Fibroblast of skin of right quadriceps (primary cell): ENCODE measurements at regions not wholly inside any gene's neighbourhood (a gene's known extent, or its start where the extent isn't known, plus 50 kb on each side); places are given as distances from the start of the nearest gene placed in this dataset.
"Not testable (repeated sequence)": the region's sequence is repeated elsewhere in the genome, so short reads cannot be mapped to it uniquely, and the experiment has no call there.

Source experiments
- DNase-seq: peaks from one replicate; pipeline ENCODE4 v3.0.0-alpha.2; 2013

- no peak for DNase-seq
Observed at GRCh38 chr2:13768274-13768673, 864.2 kb upstream of the LRATD1 start.

DNA sequence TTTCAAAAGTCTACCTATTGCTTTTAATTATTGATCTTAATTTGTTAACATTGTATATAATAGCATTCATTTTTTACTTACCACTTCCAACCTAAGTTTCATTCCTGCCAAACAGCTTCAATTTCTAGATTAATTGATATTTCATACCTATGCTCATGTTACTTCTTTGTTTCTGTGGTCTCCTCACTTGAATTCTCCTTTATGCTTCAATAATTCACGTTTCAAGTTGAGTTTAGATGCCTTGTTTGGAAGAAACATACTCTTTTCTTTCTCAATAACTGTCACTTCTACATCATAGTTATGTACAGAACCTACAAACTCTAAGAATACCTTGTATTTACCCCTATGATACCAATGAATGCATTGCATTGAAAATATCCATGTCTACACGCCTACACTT is 862.2 kb upstream of the LRATD1 start:
- DNase-seq, result no peak

DNA sequence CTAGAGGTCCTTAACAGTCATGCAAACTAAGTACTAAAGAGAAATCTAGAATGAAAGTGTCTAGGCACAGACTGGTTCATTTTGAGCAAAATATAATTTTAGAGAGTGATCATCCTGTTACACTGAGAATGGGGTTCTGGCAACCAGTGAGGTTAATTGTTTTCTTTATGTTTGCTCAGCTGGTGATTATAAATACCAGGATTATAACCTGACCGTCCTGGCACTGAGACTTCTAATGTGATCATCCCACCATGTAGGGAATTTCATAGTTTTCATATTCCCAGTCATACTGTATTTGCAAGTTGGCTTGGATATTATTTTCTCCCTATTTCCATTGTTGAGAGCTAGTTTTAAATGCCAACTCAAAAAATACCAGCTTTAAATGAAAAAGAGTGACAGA is 852.5 kb upstream of the LRATD1 start:
- DNase-seq, result no peak

- DNase-seq, result no peak
Observed at GRCh38 chr2:13791019-13791547, 841.4 kb upstream of the LRATD1 start.

DNA sequence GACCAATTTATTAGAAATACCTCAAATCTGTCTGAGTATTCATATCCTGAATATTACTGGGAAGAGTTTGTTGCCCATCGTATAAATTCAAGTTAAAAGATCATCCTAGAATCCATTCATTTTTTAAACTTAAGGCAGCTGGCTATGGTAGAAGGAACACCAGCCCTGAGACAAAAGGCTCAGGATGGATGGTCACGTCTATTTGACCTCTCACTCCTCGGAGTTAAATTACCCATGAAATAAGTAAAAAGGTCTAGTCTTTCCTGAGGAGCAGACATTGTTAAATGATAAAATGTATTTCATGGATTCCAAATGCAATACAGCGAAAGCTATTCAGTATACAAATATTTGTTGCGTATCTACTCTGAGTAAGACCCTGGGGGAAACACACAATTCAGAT is 826.0 kb upstream of the LRATD1 start:
- no peak for DNase-seq

GRCh38 chr2:13813236-13813635 is 819.3 kb upstream of the LRATD1 start:
- peak; percentile 2 for DNase-seq

- DNase-seq, result no peak
Observed at GRCh38 chr2:13818002-13818401, 814.5 kb upstream of the LRATD1 start.

DNA sequence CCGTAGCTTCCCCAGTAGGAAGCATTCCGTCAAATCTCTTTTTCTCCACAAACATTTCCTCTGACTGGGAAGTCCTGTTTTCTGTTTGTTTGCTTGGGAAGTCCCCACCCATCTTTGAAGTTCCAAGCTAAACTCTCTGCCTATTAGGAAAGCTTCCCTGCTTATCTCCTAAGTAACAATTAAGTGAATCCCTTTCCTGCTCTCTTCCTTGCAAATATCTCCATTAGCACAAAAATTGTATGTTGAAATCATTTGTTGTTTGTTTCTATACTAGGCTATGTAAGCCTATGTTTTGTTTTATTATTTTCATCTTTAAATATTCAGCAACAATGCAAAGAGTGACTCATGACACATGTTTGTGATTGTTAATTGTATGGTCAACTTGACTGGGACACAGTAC is 812.6 kb upstream of the LRATD1 start:
- DNase-seq, result peak; percentile 2

DNA sequence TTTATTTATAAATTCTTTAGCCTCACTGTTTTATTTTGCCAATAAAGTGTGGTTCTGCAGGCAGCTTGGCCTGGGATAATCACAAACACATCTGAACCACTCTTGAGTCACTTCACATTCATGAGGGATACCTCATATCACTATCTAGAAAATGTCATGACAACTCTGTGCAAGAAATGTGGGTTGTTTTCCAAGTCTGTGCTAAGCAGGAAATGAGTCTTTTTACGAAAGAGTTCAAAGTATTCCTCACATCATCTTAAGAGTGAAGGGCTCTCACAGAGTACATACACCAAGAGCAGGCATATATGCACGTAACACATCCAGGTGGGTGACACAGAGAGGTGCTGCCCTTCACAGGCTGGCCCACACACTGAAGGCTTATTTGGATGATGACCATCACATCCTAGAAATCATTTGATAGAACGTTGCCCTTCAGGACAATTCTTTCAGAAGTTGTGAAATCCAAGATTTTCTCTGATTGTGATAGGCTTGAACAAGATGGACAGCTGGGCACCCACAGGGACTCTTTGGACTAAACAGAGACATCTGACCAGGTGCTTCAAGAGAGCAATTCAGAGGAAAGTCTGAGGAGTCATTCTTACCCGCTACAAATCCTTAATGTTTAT is 811.1 kb upstream of the LRATD1 start:
- peak; percentile 91 for DNase-seq

GRCh38 chr2:13822365-13822764 is 810.2 kb upstream of the LRATD1 start:
- no peak for DNase-seq

GRCh38 chr2:13826314-13826853 is 806.1 kb upstream of the LRATD1 start:
- DNase-seq, result no peak

- DNase-seq, result peak; percentile 4
Observed at GRCh38 chr2:13858626-13859025, 773.9 kb upstream of the LRATD1 start.

- DNase-seq, result not testable (repeated sequence)
Observed at GRCh38 chr2:13868275-13868674, 764.2 kb upstream of the LRATD1 start.

GRCh38 chr2:13876491-13877037 is 756.0 kb upstream of the LRATD1 start:
- DNase-seq, result no peak

GRCh38 chr2:13877571-13877970 is 754.9 kb upstream of the LRATD1 start:
- no peak for DNase-seq

DNA sequence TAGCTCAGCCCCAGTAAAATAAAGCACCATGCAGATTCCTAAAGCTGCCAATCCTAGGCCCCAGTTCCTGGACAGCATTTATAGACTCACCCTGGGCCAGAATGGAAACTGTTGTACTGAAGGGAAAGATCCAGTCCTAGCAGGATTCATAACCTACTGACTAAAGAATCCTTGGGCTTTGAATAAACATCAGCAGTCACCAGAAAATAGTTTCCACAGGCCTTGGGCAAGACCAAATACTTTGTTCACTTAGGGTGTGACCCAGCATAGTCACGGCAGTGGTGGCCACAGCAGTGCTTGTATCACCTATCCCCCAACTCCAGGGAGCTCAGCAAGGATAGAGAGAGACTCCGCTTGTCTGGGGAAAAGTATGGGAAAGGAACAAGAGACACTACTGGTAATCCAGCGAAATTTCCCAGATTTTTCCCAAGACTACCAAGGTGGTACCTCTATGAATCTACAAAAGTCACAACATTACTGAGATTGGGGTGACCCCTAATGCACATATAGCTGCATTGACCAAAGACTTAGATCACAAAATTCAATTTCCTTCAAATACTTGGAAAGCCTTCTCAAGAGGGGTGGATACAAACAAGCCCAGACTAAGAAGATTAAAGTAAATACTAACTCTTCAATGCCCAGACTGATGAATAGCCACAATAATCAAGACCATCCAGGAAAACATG is 748.1 kb upstream of the LRATD1 start:
- no peak for DNase-seq

DNA sequence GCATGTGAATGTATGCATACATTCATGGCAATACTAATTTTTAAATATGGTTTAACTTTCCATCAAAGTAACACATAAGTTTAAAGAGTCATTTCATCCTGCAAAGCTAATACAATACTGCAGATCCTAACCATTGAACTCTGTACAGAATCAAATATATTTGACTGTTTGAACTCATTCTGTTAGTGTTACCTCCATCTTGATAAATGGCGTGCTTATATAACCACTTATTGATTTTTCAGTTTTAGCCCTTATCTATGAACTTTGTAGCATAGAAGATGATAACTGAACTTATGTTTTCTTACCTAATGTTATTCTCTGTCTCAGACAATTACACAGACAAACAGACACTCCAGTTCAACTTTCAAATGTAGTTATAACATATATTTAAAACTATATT is 731.0 kb upstream of the LRATD1 start:
- no peak for DNase-seq

- DNase-seq, result no peak
Observed at GRCh38 chr2:13905831-13906230, 726.7 kb upstream of the LRATD1 start.

GRCh38 chr2:13916066-13916465 is 716.5 kb upstream of the LRATD1 start:
- DNase-seq, result no peak

DNA sequence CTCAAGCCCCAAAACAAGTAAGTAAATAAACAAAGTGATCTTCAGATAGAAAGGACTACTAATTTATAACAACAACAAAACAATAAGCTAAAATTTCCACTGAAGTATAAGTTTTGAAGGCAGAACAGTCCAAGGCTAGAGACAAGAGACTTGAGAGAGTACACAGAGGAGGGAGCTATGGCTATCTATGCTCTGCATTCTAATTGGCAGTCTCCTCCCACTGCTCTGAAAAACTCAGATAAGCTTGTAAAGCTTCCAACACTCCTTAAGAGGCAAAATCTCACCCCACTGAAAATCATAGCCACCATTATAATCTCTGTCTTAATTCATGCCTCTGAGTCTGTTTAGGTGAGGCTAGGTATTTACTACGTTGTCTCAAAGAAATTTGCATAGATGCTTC is 714.6 kb upstream of the LRATD1 start:
- DNase-seq, result no peak

- DNase-seq, result peak; percentile 35
Observed at GRCh38 chr2:13919981-13920382, 712.5 kb upstream of the LRATD1 start.

- no peak for DNase-seq
Observed at GRCh38 chr2:13921245-13921644, 711.3 kb upstream of the LRATD1 start.

GRCh38 chr2:13923823-13924222 is 708.7 kb upstream of the LRATD1 start:
- DNase-seq, result no peak

GRCh38 chr2:13942111-13942510 is 690.4 kb upstream of the LRATD1 start:
- no peak for DNase-seq
